ENCODE measurements at regions not wholly inside any gene's neighbourhood (a gene's known extent, or its start where the extent isn't known, plus 50 kb on each side); places are given as distances from the start of the nearest gene placed in this dataset.

DNA sequence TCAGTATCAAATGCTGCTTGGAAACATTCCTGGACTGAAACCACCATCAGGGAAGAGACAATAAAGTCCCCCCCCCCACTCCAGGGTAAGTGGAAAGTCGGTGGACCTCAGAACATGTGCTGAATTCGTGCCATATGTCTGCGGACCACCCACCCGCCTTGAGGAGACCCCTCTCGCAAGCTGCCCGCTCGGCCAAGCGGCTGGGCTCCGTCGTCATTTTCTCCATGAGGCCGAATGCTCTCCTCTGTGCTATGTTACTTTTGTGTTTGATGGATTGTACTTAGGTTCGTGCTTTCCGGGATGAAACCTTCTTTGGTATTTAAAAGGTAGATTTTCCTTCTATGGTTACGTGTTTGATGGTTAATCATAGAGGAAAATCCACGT, 136.2 kb upstream of the RTL1 start:
- Mint-ChIP-seq H3K9me3 (no peaks in the 10 kb centered on the region), H3K4me1 (no peaks in the 10 kb centered on the region)
- no peak for ATAC-seq

DNA sequence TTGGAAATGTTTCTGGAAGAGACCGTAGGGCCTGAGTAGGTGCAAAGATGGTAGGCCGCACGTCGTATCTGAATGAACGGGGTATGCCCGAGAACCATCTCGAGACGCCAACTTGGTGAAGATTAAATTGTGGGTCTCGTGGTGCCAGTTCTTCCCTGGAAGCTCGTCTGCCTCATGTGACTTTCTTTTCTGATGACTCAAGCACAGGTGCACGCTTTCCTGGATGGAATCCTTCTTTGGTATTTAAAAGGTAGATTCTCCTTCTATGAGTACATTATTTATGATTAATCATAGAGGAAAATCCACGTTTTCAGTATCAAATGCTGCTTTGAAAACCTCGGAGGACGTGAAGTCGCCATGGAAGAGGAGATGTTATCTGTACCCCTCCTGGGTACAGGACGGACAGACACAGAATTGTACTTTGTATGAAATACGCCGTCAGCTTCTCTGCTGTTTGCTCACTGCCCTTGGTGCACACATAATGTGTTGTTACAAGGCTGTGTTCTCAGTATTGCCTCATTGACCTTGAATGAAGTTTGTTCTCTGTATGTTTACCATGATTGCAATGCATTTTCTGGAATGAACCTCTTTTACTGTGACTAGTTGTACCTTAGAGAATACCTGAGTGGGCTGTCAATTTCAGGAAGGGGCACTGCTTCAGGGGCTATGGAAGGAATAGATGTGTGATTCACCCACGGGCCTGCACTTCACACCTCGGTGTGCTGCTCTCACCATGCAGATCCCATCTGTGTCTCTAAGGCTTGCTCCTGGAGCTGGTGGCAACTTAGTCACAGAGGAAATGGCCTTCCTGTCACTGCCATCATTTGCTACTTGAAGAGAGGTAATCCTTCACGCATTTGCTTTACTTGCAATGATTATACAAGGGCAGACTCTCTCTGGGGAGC, 137.3 kb upstream of the RTL1 start:
- Mint-ChIP-seq H3K27ac (no peak overlapping the region), H3K36me3 (peaks cover 7% of the 10 kb centered on the region), H3K9me3 (no peaks in the 10 kb centered on the region), H3K4me3 (no peak overlapping the region), H3K4me1 (no peaks in the 10 kb centered on the region)
- ATAC-seq (no peak), DNase-seq (ENCODE audit: low spot score in 2 of 2) (no peak)

More for the DNA sequence above, 136.2 kb upstream of the RTL1 start:
- peaks cover 7% of the 10 kb centered on the region for H3K36me3 Mint-ChIP-seq
- no peak overlapping the region for H3K27ac Mint-ChIP-seq
- no peak overlapping the region for H3K4me3 Mint-ChIP-seq
- DNase-seq (ENCODE audit: low spot score in 2 of 2) = no peak

DNA sequence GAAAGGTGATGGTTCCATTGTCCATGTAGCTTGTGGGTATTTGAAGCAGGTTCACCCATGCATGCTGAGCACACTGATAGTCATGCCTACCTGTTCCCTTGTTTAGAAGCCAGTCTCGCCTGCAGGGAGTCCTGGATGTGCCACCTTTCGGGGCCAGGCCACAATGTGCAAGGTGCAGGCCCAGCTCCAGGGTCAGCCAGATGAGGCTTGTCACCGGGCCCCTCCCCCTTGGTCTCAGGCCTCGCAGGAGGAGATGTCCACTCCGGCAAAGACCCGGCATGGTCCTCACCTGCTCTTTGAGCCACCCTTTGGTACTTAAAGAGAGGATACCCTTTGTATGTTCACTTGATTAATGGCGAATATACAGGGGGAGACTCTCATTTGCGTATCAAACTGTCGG, 140.4 kb upstream of the RTL1 start:
- H3K9me3 Mint-ChIP-seq = no peaks in the 10 kb centered on the region
- H3K4me1 Mint-ChIP-seq = no peaks in the 10 kb centered on the region
- ATAC-seq (no peak), DNase-seq (ENCODE audit: low spot score in 2 of 2) (no peak)
- H3K36me3 Mint-ChIP-seq = peaks cover 5% of the 10 kb centered on the region
- no peak overlapping the region for H3K4me3 Mint-ChIP-seq
- H3K27ac Mint-ChIP-seq = no peak overlapping the region

DNA sequence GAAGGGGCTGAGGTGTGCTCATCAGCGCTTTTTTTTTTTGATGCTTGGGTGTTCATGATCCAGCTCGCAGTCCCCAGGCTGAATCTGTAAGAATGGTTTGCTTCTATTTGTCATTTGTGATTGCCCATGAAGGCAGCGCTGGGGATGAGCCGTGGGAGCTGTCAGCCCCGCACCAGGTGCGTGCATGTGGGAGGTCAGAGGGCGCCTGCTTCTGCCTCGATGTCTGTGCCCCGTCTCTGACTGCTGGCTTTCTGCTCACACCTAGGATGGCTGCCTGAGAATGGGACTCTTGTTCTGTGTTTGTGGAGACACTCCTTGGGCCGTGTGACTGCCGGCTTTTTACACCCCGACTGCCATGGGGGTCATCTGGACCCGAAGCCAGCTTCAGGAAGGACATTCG, 141.2 kb upstream of the RTL1 start:
- no peak overlapping the region for H3K4me3 Mint-ChIP-seq
- DNase-seq (ENCODE audit: low spot score in 2 of 2) = no peak
- no peaks in the 10 kb centered on the region for H3K9me3 Mint-ChIP-seq
- no peaks in the 10 kb centered on the region for H3K4me1 Mint-ChIP-seq
- no peaks in the 10 kb centered on the region for H3K36me3 Mint-ChIP-seq
- ATAC-seq = no peak
- no peak overlapping the region for H3K27ac Mint-ChIP-seq

DNA sequence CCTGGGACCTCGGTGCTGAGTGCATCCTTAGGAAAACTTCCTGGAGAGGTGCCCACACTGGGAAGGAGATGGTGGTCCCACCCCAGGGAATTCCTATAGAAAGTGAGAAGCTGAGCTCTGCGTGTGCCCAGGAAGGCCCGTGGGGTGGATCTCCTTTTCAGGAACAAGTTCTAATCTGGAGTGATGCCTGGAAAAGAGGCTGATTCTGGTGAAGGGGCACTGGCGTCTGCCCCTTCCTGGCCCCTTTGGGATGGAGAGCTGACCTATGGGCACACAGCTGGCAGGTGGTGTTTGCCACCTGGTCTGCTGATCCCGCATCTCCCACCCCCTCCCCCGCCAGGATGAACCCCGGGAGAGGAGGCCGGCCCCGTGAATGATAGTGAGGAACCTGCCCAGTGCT, 142.0 kb upstream of the RTL1 start:
- no peak for ATAC-seq
- Mint-ChIP-seq H3K9me3 (no peaks in the 10 kb centered on the region), H3K4me1 (no peaks in the 10 kb centered on the region)

DNA sequence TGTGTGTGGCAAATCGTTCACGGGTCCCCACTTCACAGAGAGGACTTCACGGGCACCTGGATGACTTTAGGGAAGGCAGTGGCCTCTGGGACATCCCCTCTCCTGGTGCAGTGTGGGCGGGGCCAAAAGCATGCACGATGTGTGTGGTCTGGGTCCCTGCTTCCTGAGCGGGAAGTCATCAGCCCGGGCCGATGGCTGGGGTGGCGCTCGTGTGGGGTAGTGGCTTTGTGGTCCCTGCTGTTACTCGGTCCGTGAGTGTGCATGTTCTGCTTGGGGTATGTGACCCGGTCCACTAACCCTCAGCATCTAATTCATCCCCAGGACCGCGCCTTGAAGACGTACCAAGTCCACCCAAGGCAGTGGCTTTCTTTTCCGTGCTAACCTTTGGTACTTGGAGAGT, 142.5 kb upstream of the RTL1 start:
- H3K4me1 Mint-ChIP-seq = no peaks in the 10 kb centered on the region
- DNase-seq (ENCODE audit: low spot score in 2 of 2) (no peak), ATAC-seq (no peak)
- no peaks in the 10 kb centered on the region for H3K9me3 Mint-ChIP-seq
- no peak overlapping the region for H3K4me3 Mint-ChIP-seq
- H3K36me3 Mint-ChIP-seq = no peaks in the 10 kb centered on the region
- H3K27ac Mint-ChIP-seq = no peak overlapping the region

More for the DNA sequence above, 142.0 kb upstream of the RTL1 start:
- Mint-ChIP-seq H3K36me3 (no peaks in the 10 kb centered on the region), H3K27ac (no peak overlapping the region), H3K4me3 (no peak overlapping the region)
- DNase-seq (ENCODE audit: low spot score in 2 of 2) = no peak

DNA sequence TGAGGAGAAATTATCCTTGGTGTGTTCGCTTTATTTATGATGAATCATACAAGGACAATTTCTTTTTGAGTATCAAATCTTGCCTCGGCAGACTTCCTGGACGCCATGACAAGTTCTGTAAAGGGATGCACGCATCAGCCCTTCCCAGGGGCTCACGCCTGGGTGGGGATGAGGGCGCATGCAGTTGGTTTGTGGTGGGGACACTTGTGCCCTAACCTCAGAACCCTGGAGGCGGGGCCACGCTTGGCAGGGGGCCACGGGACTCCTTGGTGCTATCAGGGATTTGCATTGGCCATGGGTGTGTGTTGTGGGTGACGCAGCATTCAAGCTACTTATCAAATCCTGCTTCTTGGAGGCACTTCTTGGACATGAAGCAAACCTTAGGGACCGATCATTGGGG, 143.8 kb upstream of the RTL1 start:
- no peaks in the 10 kb centered on the region for H3K4me1 Mint-ChIP-seq
- H3K27ac Mint-ChIP-seq = no peak overlapping the region
- no peaks in the 10 kb centered on the region for H3K36me3 Mint-ChIP-seq
- no peaks in the 10 kb centered on the region for H3K9me3 Mint-ChIP-seq
- DNase-seq (ENCODE audit: low spot score in 2 of 2) = no peak
- H3K4me3 Mint-ChIP-seq = no peak overlapping the region
- no peak for ATAC-seq

DNA sequence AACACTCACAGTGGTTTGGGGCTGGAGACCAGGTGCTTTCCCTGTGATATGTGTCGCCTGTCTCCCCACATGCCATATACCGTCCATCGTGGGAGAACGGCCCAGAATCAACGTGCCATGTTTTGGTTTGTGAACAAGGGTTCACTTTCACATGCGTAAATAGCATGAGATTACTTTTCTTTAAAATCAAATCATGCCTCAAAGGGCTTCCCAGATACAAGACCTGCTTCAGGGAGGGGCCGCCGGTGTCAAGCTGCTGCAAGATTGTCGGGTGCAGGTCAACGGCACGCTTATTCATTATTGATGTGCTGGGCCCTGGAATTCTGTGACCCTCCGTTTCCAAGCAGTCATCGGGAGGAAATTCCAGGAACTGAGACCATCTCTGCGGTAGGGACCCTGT, 145.2 kb upstream of the RTL1 start:
- Mint-ChIP-seq H3K4me3 (no peak overlapping the region), H3K9me3 (no peaks in the 10 kb centered on the region), H3K27ac (no peak overlapping the region), H3K4me1 (no peaks in the 10 kb centered on the region), H3K36me3 (no peaks in the 10 kb centered on the region)
- DNase-seq (ENCODE audit: low spot score in 2 of 2) (no peak), ATAC-seq (no peak)

DNA sequence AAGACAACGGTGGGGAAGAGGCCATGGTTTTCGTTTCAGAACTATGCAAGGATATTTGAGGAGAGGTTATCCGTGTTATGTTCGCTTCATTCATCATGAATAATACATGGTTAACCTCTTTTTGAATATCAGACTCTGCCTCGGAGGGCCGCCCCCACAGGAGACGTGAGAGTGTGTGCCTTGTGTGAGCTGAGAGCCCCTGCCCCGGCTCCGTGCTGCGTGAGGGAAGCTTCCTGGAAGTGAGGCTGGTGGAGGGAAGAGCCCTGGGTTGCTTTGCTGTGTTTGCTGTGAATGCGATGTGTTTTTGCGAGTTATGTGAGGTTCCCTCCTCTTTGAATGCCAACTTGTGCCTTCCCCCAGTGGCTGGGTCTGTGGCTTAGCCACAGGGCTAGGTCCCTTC, 146.0 kb upstream of the RTL1 start:
- H3K9me3 Mint-ChIP-seq = no peaks in the 10 kb centered on the region
- no peak overlapping the region for H3K27ac Mint-ChIP-seq
- H3K4me1 Mint-ChIP-seq = no peaks in the 10 kb centered on the region
- H3K36me3 Mint-ChIP-seq = no peaks in the 10 kb centered on the region
- ATAC-seq (no peak), DNase-seq (ENCODE audit: low spot score in 2 of 2) (no peak)
- H3K4me3 Mint-ChIP-seq = no peak overlapping the region

DNA sequence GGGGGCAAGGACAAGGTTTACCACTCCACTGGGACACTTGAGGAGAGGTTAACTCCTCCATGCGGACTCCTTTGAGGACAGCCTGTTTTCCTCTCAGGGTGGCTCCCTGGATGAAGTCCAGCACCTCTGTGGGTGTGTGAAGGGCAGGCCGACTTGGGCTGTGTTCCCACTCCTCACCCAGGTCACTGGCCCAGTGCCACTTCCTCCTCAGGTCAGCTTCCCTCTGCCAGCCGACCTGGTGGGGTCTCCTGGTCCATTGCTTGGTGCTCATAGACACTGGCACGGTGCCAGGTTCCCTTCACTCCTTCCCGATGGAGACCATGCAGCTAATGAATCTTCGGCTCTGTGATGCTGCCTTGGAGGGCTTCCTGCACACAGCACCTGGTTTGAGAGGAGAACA, 146.4 kb upstream of the RTL1 start:
- ATAC-seq (no peak), DNase-seq (ENCODE audit: low spot score in 2 of 2) (no peak)
- Mint-ChIP-seq H3K4me3 (no peak overlapping the region), H3K9me3 (no peaks in the 10 kb centered on the region), H3K36me3 (no peaks in the 10 kb centered on the region), H3K4me1 (no peaks in the 10 kb centered on the region), H3K27ac (no peak overlapping the region)

DNA sequence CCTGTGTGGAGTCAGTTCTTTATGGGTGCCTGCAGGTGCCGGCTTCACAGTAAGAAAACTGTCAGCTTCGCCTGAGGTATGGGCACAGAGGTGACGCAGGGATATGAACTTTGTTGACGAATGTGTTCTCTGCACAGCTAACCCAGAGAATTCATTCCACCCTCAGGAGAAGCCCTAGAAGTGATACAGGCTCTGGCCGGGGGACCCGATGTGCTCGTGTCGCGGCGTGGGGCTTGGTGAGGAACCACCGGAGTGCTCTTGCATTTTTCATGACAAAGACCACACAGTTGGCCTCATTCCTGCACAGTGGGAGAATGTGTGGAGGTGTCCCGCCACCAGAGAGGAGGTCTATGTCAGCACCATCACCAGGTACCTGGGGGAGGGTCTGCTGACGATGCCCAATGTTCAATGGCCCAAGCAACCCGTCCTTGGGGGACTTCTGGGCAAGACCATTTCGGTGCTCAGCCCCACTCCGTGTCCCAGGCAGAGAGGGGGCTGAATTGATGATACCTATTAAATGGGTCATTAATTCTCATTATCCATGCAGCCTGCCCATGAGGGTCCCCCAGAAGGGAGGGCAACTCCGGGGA, 147.5 kb upstream of the RTL1 start:
- no peaks in the 10 kb centered on the region for H3K4me1 Mint-ChIP-seq
- H3K9me3 Mint-ChIP-seq = no peaks in the 10 kb centered on the region
- H3K27ac Mint-ChIP-seq = no peak overlapping the region
- DNase-seq (ENCODE audit: low spot score in 2 of 2) (no peak), ATAC-seq (no peak)
- no peaks in the 10 kb centered on the region for H3K36me3 Mint-ChIP-seq
- no peak overlapping the region for H3K4me3 Mint-ChIP-seq

DNA sequence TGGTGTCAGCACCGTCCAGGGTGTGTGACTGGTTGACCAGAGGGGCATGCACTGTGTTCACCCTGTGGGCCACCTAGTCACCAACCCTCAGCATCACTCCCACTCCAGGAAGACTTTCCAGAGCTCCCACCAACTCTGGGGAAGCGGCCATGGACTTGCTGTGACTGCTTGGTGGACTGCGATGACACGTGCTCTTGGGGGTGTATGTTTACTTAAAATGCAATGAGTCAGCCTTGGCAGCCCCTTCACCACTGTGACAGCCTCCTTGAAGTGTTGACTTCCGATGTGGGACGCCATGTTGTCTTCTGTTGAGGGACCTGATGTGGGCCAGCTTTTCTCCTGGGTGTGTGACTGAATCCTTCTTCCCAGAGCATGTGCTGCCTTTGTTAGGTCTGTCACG, 151.1 kb upstream of the RTL1 start:
- H3K36me3 Mint-ChIP-seq = no peaks in the 10 kb centered on the region
- H3K4me3 Mint-ChIP-seq = no peak overlapping the region
- no peak overlapping the region for H3K27ac Mint-ChIP-seq
- no peaks in the 10 kb centered on the region for H3K4me1 Mint-ChIP-seq
- no peak for DNase-seq (ENCODE audit: low spot score in 2 of 2)
- ATAC-seq = no peak
- H3K9me3 Mint-ChIP-seq = no peaks in the 10 kb centered on the region

DNA sequence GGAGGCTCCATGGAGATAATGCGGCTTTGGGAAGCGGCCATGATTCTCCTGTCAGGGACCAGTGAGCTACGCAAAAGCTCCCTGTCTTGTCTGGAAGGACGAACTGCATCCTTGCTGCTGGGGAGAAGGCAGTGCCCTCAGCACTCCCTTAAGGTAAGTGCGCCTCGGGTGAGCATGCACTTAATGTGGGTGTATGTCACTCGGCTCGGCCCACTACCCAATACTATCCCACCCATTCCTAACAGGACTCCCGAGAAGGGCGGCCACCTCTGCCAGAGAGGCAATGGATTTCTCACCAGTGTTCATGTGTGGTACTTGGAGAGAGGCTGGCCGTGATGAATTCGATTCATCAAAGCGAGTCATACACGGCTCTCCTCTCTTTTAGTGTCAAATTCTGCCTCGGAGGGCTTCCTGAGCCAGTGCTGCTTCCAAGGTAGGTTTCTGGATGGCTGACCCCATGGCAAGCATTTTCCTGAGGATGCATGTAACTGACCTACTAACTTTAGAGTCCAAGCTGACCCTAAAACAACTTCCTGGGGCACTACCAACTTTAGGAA, 151.7 kb upstream of the RTL1 start:
- ATAC-seq = no peak

DNA sequence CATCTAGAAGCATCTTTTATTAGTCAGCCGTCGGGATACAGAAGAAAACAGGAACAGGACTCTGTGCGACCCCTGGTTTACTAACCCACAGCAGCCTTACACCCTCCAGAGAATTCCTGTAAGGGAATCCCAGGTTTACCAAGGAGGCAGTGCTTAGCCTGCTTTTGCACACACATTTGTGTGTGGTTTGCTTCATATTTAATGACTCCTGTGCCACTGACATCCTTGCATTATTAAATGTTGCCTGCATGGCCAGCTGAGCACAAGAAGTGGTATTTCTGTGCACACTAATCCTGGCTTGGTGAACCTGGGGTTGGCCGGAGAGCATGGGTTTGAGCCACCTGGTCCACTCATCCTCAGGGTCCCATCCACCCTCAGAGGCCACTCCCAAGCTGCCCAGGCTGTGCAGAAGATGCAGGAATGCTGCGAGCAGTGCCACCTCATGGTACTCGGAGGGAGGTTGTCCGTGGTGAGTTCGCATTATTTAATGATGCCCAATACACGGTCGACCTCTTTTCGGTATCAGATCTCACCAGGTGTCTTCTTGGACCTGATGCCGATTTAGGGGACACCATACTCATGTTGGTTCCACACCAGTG, 152.4 kb upstream of the RTL1 start:
- Mint-ChIP-seq H3K9me3 (no peaks in the 10 kb centered on the region), H3K4me3 (no peak overlapping the region), H3K27ac (no peak overlapping the region), H3K36me3 (no peaks in the 10 kb centered on the region), H3K4me1 (no peaks in the 10 kb centered on the region)
- DNase-seq (ENCODE audit: low spot score in 2 of 2) (no peak), ATAC-seq (no peak)

More for the DNA sequence above, 151.7 kb upstream of the RTL1 start:
- H3K27ac Mint-ChIP-seq = no peak overlapping the region
- DNase-seq (ENCODE audit: low spot score in 2 of 2) = no peak
- H3K4me1 Mint-ChIP-seq = no peaks in the 10 kb centered on the region
- no peak overlapping the region for H3K4me3 Mint-ChIP-seq
- no peaks in the 10 kb centered on the region for H3K36me3 Mint-ChIP-seq
- H3K9me3 Mint-ChIP-seq = no peaks in the 10 kb centered on the region

DNA sequence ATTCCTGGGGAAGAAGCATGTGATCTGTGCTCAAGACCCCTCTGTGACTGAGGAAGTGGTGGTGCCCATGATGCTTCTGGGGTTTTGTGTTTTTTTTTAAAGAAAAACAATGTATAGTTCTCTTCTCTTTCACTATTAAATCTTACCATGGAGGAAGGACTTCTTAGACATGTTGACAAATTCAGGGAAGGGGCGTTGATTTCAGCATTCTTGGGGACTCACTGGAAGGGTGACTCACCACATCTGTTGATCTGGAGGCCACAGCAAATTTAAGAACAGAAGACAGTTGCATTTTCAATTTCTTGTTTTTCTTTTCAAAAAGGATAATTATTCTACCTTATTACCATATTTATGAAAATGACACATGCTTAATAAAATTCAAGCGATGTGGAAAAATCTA, 152.9 kb upstream of the RTL1 start:
- DNase-seq (ENCODE audit: low spot score in 2 of 2) = no peak
- no peaks in the 10 kb centered on the region for H3K4me1 Mint-ChIP-seq
- H3K9me3 Mint-ChIP-seq = no peaks in the 10 kb centered on the region
- H3K27ac Mint-ChIP-seq = no peak overlapping the region
- no peaks in the 10 kb centered on the region for H3K36me3 Mint-ChIP-seq
- no peak for ATAC-seq
- no peak overlapping the region for H3K4me3 Mint-ChIP-seq

DNA sequence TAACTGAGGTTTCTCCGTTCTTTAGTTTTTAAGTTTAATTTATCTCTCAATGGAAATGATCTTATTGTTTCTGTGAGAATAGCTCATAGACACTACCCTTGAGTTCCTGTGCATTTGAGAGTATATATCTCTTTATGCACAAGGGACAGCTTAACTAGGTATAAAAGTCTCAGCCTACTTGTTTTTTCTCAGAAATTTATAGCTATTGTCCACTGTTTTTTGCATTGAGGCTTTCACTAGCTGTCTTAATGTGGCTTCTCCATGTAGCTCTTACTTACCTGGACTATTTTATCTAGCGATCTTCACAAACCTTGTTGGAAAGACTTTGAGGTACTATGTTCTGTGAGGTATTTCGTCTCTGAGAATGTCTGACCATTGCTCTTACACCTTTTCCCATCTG, 153.9 kb upstream of the RTL1 start:
- H3K36me3 Mint-ChIP-seq = no peaks in the 10 kb centered on the region
- H3K27ac Mint-ChIP-seq = no peak overlapping the region
- no peak overlapping the region for H3K4me3 Mint-ChIP-seq
- no peaks in the 10 kb centered on the region for H3K4me1 Mint-ChIP-seq
- DNase-seq (ENCODE audit: low spot score in 2 of 2) (no peak), ATAC-seq (no peak)
- H3K9me3 Mint-ChIP-seq = no peaks in the 10 kb centered on the region

Measured in stimulated activated effector memory CD8-positive, alpha-beta T cell treated with anti-CD3 and anti-CD28 coated beads, Interleukin-12 subunit alpha, Interleukin-12 subunit beta, amount 100 ng/mL, for 72 hours (primary cell).